ENCODE measurements at regions not wholly inside any gene's neighbourhood (a gene's known extent, or its start where the extent isn't known, plus 50 kb on each side); places are given as distances from the start of the nearest gene placed in this dataset.

DNA sequence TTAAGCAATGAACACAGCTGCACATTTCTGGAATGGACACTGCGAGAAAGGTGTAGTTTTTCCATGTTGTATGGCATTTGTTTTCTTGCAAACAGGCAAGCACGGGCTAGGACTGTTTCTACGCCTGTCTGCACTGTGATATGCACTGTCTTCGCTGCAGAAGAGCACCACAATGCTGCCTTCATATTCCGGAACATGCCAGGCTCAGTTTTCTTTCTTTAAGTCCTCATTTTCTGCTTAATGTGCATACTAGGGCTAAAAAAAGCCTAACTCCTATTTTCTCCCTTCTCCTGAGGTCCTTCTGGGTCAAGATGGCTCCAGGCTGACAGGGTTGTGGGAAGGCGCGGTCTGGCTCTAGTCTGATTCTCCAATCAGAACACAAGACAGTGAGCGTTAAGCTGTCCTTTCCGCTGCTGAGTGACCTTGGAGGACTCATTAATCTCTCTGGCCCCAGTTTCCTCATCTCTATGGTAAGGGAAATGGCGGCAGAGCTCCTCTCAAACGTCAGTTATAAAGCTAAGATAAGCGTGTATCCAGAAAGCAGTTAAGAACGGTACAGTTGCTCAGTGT lies 379.9 kb downstream of the C6orf118 start:
- Mint-ChIP-seq H3K27me3 (ENCODE audit: insufficient read depth, unreplicated experiment) (no peaks in the 10 kb centered on the region), H3K4me1 (ENCODE audit: low read depth, unreplicated experiment) (no peaks in the 10 kb centered on the region), H3K36me3 (ENCODE audit: insufficient read depth, unreplicated experiment) (no peaks in the 10 kb centered on the region), H3K4me3 (ENCODE audit: unreplicated experiment) (no peak overlapping the region), H3K9me3 (ENCODE audit: unreplicated experiment) (no peaks in the 10 kb centered on the region), H3K27ac (ENCODE audit: unreplicated experiment) (no peak overlapping the region)
- Histone ChIP-seq H3K4me1 (no peaks in the 10 kb centered on the region), H3K27me3 (replicated peaks; ENCODE audit: control insufficient read depth, insufficient read depth, low read length) (no peaks in the 10 kb centered on the region), H3K9me3 (no peaks in the 10 kb centered on the region), H3K4me3 (ENCODE audit: low read depth, low read length) (no peak overlapping the region), H3K36me3 (ENCODE audit: control insufficient read depth, insufficient read depth, low read length) (no peaks in the 10 kb centered on the region)
- TF ChIP-seq, protein P1, sequence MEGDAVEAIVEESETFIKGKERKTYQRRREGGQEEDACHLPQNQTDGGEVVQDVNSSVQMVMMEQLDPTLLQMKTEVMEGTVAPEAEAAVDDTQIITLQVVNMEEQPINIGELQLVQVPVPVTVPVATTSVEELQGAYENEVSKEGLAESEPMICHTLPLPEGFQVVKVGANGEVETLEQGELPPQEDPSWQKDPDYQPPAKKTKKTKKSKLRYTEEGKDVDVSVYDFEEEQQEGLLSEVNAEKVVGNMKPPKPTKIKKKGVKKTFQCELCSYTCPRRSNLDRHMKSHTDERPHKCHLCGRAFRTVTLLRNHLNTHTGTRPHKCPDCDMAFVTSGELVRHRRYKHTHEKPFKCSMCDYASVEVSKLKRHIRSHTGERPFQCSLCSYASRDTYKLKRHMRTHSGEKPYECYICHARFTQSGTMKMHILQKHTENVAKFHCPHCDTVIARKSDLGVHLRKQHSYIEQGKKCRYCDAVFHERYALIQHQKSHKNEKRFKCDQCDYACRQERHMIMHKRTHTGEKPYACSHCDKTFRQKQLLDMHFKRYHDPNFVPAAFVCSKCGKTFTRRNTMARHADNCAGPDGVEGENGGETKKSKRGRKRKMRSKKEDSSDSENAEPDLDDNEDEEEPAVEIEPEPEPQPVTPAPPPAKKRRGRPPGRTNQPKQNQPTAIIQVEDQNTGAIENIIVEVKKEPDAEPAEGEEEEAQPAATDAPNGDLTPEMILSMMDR (IDR thresholded peaks at IDR 0.05; ENCODE audit: insufficient read depth in 1 of 2, low read depth in 1 of 2, low read length in 1 of 2, severe bottlenecking in 1 of 2, unreplicated experiment in 1 of 2) = no peak
- CTCF ChIA-PET = no interaction called here
- no TSS peak for BruUV-seq (replicated peaks)
- POLR2A ChIA-PET = no interaction called here
- intact Hi-C loops (cut with micrococcal nuclease; ENCODE audit: unreplicated experiment) = loop anchor here (10.0 kb wide), 2 partner anchors 435 to 1505 kb away; no protein-coding TSS in a partner anchor
- DNase-seq = no peak

DNA sequence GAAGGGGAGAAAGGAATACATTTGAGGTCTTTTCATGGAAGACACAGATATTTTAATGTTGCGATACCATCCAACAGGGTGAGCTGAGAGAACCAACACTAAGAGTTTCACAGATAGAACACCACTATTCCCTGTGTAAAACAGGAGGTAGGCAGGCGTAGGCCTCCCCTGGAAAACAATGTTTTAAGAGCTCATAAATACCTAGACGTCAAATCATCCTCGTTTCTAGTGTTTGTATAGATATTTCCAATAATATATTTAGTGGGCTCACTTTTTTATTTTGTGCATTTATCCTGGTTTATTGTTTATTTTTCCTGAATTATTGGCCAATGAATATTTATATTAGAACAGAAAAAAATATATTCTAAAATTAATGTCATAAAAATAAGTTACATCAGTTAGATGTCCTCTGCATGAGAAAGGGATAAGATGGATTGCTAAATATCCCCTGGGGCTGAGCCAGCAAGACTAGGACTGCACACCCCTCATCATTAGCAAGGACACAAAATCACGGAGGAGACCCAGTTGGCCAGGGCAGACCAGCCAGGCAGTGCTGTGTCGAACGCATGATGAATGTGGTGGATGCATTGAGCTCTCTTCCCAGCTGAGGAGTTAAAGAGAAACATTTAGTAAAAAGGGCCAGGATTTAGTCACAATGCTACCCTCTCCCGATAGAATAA lies 380.5 kb downstream of the C6orf118 start:
- TF ChIP-seq, protein P1 (IDR thresholded peaks at IDR 0.05; ENCODE audit: insufficient read depth in 1 of 2, low read depth in 1 of 2, low read length in 1 of 2, severe bottlenecking in 1 of 2, unreplicated experiment in 1 of 2) = no peak
- Histone ChIP-seq H3K4me1 (no peaks in the 10 kb centered on the region), H3K36me3 (ENCODE audit: control insufficient read depth, insufficient read depth, low read length) (no peaks in the 10 kb centered on the region), H3K9me3 (no peaks in the 10 kb centered on the region), H3K4me3 (ENCODE audit: low read depth, low read length) (no peak overlapping the region), H3K27me3 (replicated peaks; ENCODE audit: control insufficient read depth, insufficient read depth, low read length) (no peaks in the 10 kb centered on the region)
- intact Hi-C loops (cut with micrococcal nuclease; ENCODE audit: unreplicated experiment) = loop anchor here (10.0 kb wide), 2 partner anchors 434 to 1504 kb away; no protein-coding TSS in a partner anchor
- Mint-ChIP-seq H3K4me3 (ENCODE audit: unreplicated experiment) (no peak overlapping the region), H3K27ac (ENCODE audit: unreplicated experiment) (no peak overlapping the region), H3K36me3 (ENCODE audit: insufficient read depth, unreplicated experiment) (no peaks in the 10 kb centered on the region), H3K27me3 (ENCODE audit: insufficient read depth, unreplicated experiment) (no peaks in the 10 kb centered on the region), H3K4me1 (ENCODE audit: low read depth, unreplicated experiment) (no peaks in the 10 kb centered on the region), H3K9me3 (ENCODE audit: unreplicated experiment) (no peaks in the 10 kb centered on the region)
- CTCF ChIA-PET = no interaction called here
- POLR2A ChIA-PET = no interaction called here
- no TSS peak for BruUV-seq (replicated peaks)
- DNase-seq = no peak

DNA sequence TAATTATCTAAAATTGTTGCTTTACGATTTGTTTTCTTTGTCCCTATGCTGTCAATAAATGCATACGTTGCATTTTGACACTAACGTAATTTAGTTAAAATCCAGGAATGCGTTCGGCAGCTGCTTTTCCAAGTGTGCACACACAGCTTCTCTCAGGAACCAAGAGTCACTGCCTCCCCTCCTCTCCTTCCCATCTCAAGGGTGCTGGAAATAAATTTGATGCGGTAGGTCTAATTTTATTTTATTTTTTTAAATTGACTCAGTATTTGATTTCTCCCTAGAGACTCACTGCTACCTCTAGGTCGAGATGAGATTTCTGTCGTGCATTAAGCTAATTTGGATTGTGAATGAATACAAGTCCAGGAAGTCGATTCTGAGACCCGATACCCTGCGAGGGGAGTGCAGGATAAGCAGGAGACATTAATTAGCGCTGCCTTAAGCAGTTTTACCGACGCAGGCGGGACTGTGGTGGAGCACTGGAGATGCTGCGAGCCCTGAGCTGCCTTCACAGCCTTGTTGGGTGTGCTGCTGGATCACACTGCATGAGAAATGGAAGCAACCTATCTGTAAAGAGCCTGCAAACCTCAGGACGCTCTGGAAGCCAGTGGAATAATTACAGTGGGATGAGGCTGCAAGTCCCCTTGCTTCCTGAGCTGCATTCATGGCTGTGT lies 381.2 kb downstream of the C6orf118 start:
- Mint-ChIP-seq H3K36me3 (ENCODE audit: insufficient read depth, unreplicated experiment) (no peaks in the 10 kb centered on the region), H3K4me3 (ENCODE audit: unreplicated experiment) (no peak overlapping the region), H3K27me3 (ENCODE audit: insufficient read depth, unreplicated experiment) (no peaks in the 10 kb centered on the region), H3K4me1 (ENCODE audit: low read depth, unreplicated experiment) (no peaks in the 10 kb centered on the region), H3K9me3 (ENCODE audit: unreplicated experiment) (no peaks in the 10 kb centered on the region), H3K27ac (ENCODE audit: unreplicated experiment) (no peak overlapping the region)
- intact Hi-C loops (cut with micrococcal nuclease; ENCODE audit: unreplicated experiment) = loop anchor here (10.0 kb wide), 2 partner anchors 433 to 1503 kb away; no protein-coding TSS in a partner anchor
- ChIA-PET CTCF (interaction anchor here (0.7 kb wide), 1 partner anchor 1358 kb away, joined by 3 read pairs; no protein-coding TSS in a partner anchor), POLR2A (no interaction called here)
- Histone ChIP-seq H3K4me3 (ENCODE audit: low read depth, low read length) (no peak overlapping the region), H3K4me1 (no peaks in the 10 kb centered on the region), H3K36me3 (ENCODE audit: control insufficient read depth, insufficient read depth, low read length) (no peaks in the 10 kb centered on the region), H3K9me3 (no peaks in the 10 kb centered on the region), H3K27me3 (replicated peaks; ENCODE audit: control insufficient read depth, insufficient read depth, low read length) (no peaks in the 10 kb centered on the region)
- TF ChIP-seq, protein P1 (IDR thresholded peaks at IDR 0.05; ENCODE audit: insufficient read depth in 1 of 2, low read depth in 1 of 2, low read length in 1 of 2, severe bottlenecking in 1 of 2, unreplicated experiment in 1 of 2) = no peak
- no peak for DNase-seq
- BruUV-seq (replicated peaks) = no TSS peak

All from Caco-2 (cell line).